IPS-NIHi7 (cell line): ENCODE measurements at regions not wholly inside any gene's neighbourhood (a gene's known extent, or its start where the extent isn't known, plus 50 kb on each side); places are given as distances from the start of the nearest gene placed in this dataset.
A peak's percentile ranks its signal among the peaks of the same experiment; 100 is the strongest.

ENCODE experiments used
- DNase-seq: peaks from one replicate; pipeline ENCODE4 v3.0.0; 2012; ENCODE audit warnings: mixed read lengths; ENCODE audit errors: extremely low spot score

DNA sequence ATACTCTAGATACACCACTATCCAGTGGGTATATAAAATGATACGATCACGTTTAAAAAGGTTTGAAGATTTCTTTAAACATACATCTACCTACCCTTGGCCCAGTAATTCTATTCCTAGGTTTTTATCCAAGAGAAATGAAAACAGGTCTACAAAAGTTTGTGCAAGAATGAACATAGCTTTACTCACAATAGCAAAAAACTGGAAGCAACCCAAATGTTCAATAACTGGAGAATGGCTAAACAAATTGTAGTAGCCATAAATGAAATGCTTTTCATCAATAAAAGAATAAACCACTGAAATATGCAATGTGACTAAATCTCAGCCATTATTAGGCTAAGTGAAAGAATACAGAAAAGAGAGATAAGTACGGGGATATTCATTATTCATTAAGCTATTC is 438.9 kb downstream of the ARHGEF28 start:
- no peak for DNase-seq

DNA sequence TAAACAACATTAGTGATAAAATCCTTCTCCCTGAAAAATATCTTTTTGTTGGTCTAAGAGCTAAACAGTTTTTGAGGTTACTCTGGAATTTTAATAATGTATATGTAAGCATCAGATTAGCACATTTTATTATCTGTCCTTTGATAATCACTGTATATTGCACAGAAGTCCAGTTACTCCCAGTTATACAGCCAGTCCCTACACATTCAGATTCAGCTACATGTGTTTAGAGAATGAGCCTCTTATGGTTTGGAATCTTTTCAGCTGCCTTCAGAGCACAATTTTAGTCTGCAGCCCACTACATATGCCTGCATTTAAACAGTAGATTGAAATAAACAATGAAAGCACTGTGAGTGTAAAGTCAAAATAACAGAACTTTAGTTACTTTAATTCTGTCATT is 438.2 kb downstream of the ARHGEF28 start:
- DNase-seq, result no peak

DNA sequence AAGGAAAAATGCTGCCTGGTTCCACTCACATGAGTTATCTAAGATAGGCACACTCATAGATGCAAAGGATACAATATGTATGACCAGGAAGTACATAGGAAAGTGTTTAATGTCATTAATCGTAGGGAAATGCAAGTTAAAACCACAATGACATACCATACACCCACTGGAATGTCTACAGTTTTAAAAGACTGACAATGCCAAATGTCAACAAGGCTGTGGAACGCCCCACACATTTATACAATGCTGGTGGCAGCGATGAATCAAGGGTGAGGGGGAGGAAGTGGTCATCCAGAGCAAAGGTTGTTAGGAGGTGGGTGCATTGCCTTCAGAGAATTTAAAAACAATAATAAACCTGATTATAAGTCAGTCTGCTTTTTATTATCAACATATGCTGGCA is 437.8 kb downstream of the ARHGEF28 start:
- DNase-seq, result no peak

GRCh38 chr5:74063346-74063745 is 437.4 kb downstream of the ARHGEF28 start:
- no peak for DNase-seq

DNA sequence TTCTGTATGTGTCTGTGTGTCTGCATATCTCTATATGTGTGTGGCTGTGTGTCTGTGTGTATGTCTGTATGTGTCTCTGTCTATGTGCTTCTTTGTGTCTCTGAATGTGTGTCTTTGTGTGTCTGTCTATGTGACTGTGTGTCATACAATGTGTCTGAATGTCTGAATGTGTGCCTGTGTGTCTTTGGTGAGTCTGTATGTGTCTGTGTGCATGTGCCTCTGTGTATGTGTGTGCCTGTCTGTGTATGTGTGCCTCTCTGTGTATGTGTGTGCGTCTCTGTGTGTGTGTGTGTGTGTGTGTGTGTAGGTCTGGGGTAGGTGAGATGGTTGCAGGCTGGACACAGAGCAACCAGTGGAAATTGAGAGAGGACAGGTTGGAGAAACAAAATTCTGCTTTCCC is 435.3 kb downstream of the ARHGEF28 start:
- DNase-seq, result no peak

- DNase-seq, result no peak
These were observed 433.7 kb downstream of the ARHGEF28 start for GRCh38 chr5:74059706-74060105.

- DNase-seq, result peak; percentile 37
These were observed 430.8 kb downstream of the ARHGEF28 start for GRCh38 chr5:74056789-74057164.

- no peak for DNase-seq
These were observed 430.3 kb downstream of the ARHGEF28 start for GRCh38 chr5:74056107-74056788.

DNA sequence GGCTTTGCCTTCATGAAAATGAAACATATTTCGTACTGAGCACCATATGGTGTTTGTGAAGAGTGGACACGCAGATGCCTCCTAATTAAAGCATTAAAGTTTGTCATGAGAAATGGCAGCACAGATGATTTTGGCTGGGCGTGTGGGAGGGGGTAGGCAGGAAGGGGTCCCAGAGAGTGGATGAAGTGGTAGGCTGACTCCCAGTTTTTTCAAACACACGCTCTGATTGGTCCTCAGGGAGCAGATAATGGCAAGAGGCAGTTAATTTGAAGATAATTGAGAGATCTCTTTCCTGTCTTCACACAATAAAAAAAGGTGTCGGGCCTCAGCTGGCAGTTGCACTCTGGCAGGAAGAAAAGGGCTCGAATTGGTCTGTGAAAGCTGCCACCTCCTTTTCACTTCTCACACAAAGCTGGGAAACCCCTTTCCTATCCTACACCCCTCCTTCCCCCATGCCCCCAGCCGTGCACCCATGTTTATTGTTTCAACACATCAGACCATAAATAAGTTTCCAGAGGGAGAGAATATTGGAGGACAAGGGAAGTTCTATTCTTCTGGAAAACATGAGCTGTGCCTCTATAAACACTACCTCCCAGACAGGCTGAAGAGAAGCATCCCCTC is 429.6 kb downstream of the ARHGEF28 start:
- no peak for DNase-seq

GRCh38 chr5:74054641-74055421 is 428.8 kb downstream of the ARHGEF28 start:
- DNase-seq, result no peak

GRCh38 chr5:74054139-74054538 is 428.1 kb downstream of the ARHGEF28 start:
- no peak for DNase-seq

GRCh38 chr5:74052441-74053221 is 426.6 kb downstream of the ARHGEF28 start:
- no peak for DNase-seq

- no peak for DNase-seq
These were observed 425.1 kb downstream of the ARHGEF28 start for GRCh38 chr5:74051076-74051475.

GRCh38 chr5:74044936-74045335 is 418.9 kb downstream of the ARHGEF28 start:
- no peak for DNase-seq

DNA sequence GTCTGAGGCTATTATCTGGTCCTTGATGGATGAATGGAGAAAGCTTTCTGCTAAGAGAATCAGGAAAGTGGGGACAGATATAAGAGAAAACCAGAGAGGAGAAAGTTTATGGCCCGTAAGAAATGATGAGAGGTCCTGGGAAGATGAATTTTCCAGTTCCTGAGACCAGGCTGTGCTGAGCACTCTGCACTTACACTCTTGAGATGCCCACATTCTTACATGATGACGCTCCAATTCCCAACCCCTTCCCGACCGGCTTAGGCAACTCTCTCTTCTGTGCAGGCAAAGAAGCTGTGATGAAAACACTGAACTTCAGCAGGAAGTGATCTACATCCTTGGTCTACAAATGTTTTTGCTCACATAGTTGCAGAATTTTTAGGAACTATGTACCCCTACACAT is 417.0 kb downstream of the ARHGEF28 start:
- no peak for DNase-seq

DNA sequence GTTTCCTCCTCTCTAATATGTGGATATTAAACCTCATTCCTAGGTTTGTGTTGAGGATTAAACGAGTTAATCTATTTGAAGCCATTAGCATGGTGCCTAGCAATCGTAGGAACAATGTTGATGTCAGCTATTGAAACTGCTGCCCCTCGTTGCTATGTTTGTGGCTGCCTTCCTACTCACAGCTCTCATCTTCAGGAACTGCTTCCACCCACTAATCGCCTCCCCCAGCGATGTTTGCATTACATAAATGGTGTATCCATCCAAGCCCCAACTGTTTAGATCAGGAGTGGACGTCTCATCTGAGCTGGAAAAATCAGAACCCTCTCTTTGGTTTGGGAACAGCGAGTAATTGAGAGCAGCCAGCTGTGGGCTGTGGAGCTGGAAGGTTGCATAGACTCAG is 416.6 kb downstream of the ARHGEF28 start:
- DNase-seq, result no peak

- no peak for DNase-seq
These were observed 415.9 kb downstream of the ARHGEF28 start for GRCh38 chr5:74041913-74042312.

GRCh38 chr5:74040811-74041491 is 415.0 kb downstream of the ARHGEF28 start:
- DNase-seq, result no peak

DNA sequence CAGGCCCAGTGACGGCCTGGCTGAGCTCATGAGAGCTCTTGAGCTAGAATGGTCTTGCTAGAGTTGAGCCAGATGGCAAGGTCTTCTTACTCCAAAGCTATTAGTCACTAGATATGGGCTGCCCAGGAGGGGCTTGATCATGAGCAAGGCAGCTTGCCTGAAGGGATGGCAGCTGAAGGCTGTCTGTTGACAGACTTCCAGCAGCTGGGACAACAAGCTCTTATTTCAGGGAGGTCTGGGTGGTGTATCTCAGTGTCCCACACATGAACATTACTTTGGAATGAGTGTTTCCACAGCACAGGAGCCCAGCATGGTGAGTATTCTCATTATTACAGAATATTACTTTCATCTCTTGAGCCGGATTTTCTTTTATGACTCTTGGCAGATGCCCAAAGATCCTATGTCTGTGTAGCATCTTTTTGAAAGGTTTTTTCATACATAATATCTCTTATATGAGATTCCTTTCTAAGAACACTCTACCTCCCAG is 414.1 kb downstream of the ARHGEF28 start:
- no peak for DNase-seq

DNA sequence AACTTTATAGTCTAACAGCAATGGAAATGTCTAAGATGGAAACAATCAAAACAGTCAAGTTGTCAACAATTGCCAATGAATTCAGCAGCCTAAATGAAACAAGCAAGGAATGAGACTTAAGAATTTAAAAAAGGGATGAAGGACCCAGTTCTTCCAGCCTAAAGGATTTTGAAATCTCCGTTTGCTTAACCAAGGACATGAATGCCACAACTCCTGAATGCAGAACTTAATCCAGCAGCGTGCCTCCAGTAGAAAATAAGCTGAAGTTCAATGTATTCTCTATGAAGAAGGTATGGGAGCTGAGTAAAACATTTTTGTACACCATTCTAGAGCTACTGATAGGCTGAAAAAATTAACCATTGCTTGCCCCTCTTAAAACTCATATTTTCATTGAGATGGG is 411.3 kb downstream of the ARHGEF28 start:
- no peak for DNase-seq

DNA sequence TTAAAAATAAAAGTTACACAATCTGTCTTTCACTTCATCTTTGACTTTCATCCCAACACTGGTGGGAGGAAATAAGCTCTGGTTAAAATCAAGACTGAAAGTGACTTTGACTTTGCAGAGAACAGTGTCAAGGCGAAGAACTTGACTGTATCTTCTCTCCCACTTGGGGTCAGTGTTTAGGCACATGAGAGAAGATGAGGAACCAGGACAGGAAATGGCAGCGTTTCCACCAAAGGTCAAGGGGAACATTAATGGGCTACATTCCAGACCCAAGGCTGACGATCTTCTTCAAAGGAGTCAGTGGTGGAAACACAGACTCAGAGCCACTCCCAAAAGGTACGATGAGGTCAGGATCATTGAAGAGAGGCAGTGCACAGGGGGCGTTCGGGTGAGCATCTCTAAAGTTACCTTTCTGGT is 409.5 kb downstream of the ARHGEF28 start:
- peak; percentile 56 for DNase-seq
